ENCODE measurements at regions not wholly inside any gene's neighbourhood (a gene's known extent, or its start where the extent isn't known, plus 50 kb on each side); places are given as distances from the start of the nearest gene placed in this dataset.

GRCh38 chr10:90421874-90422273 lies 436.0 kb downstream of the HTR7 start:
- DNase-seq (ENCODE audit: low read depth in 1 of 2, low spot score in 1 of 2) (no peak), ATAC-seq (no peak), FAIRE-seq (no peak)
- WGBS (ENCODE audit: missing lambda C conversion rate), result 2% methylated on average over 2 of the region's 2 CpGs
- H3K4me2 ChIP-seq, result no peak overlapping the region
- POLR2A ChIA-PET, result no interaction called here
- no peak for TF ChIP-seq CBX2 (IDR thresholded peaks at IDR 0.05; ENCODE audit: borderline replicate concordance, low read depth)
- no peak for TF ChIP-seq BCL3 (IDR thresholded peaks at IDR 0.05)
- no peak for TF ChIP-seq REST (IDR thresholded peaks at IDR 0.05)
- no peak for TF ChIP-seq JUNB (IDR thresholded peaks at IDR 0.05)
- TF ChIP-seq ZC3H11A (IDR thresholded peaks at IDR 0.05), result peak; percentile 77
- TF ChIP-seq NR3C1 (IDR thresholded peaks at IDR 0.05), result no peak
- no peak overlapping the region for H3K27ac ChIP-seq
- no peaks in the 10 kb centered on the region; the same call in 2 of the 3 replicates for H3K9me3 ChIP-seq
- H3K4me1 ChIP-seq, result no peaks in the 10 kb centered on the region
- CTCF ChIA-PET, result no interaction called here
- no peak overlapping the region for H3K4me3 ChIP-seq

GRCh38 chr10:90424730-90425129 lies 433.1 kb downstream of the HTR7 start:
- Histone ChIP-seq H3K4me2 (no peak overlapping the region), H3K27ac (no peak overlapping the region), H3K4me3 (no peak overlapping the region), H3K9me3 (no peaks in the 10 kb centered on the region; the same call in 2 of the 3 replicates), H3K4me1 (no peaks in the 10 kb centered on the region)
- TF ChIP-seq REST (IDR thresholded peaks at IDR 0.05) (no peak), CBX8 (IDR thresholded peaks at IDR 0.05) (no peak), RFX5 (IDR thresholded peaks at IDR 0.05) (no peak), ZSCAN20 (CRISPR knock-in tag; IDR thresholded peaks at IDR 0.05) (no peak), RAD21 (conservative IDR thresholded peaks at IDR 0.05 in 1 of 2, IDR thresholded peaks at IDR 0.05 in 1 of 2) (no peak), HMGXB4 (CRISPR knock-in tag; IDR thresholded peaks at IDR 0.05; ENCODE audit: borderline replicate concordance) (no peak), CTCF (IDR thresholded peaks at IDR 0.05) (no peak), ELK1 (IDR thresholded peaks at IDR 0.05; ENCODE audit: low read depth, low read length) (no peak), ZNF302 (CRISPR knock-in tag; IDR thresholded peaks at IDR 0.05) (no peak), CHD4 (IDR thresholded peaks at IDR 0.05; ENCODE audit: borderline replicate concordance) (no peak), EHMT2 (IDR thresholded peaks at IDR 0.05; ENCODE audit: low read depth) (no peak), ZC3H11A (IDR thresholded peaks at IDR 0.05) (no peak), SREBF2 (IDR thresholded peaks at IDR 0.05) (no peak), TP53 (CRISPR knock-in tag; IDR thresholded peaks at IDR 0.05) (no peak), NR3C1 (IDR thresholded peaks at IDR 0.05) (no peak)
- no peak for DNase-seq (ENCODE audit: low read depth in 1 of 2, low spot score in 1 of 2)
- ChIA-PET POLR2A (no interaction called here), CTCF (no interaction called here)
- 3% methylated on average over 1 of the region's 1 CpG for WGBS (ENCODE audit: missing lambda C conversion rate)
- FAIRE-seq, result no peak
- no peak for ATAC-seq
